ENCODE measurements at regions not wholly inside any gene's neighbourhood (a gene's known extent, or its start where the extent isn't known, plus 50 kb on each side); places are given as distances from the start of the nearest gene placed in this dataset.

DNA sequence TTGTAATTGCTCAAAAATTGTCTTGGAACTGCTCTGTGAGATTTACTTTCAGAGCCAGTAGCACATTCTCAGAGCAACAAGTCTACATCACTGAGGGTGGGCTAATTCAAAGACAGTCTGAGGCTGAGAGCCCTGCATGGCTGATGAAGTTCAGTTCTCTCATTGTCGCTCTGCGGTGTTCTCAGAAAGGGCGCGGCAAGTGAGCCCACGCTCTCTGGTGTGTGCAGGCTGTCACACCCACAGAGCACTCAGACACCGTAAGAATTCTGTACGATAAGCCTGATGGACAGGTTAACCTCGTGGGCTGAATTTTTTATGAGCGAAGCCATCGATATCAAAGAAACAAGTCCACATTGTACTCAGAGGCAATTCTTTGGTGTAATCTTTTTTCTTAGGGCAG lies 557.8 kb downstream of the HACE1 start:
- no peak for DNase-seq

- DNase-seq: no peak
Measured at GRCh38 chr6:104286641-104287040, 573.1 kb downstream of the HACE1 start.

- no peak for DNase-seq
Measured at GRCh38 chr6:104284872-104285271, 574.8 kb downstream of the HACE1 start.

DNA sequence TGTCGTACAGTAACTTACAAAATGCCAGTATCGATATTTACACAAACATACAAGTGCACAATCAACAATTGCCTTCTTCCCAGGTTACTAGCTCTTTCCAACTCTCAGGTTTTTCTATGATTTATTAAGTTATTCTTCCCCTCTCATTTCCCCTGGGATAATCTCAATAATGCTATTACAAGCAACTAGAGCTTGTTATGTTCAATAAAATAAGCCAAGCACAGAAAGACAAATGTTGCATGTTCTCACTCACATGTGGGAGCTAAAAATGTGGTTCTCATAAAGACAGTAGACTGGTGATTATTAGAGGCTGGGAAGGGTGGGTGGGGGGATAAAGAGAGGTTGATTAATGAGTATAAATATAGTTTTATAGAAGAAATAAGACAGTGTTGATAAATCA lies 577.1 kb downstream of the HACE1 start:
- DNase-seq: no peak

GRCh38 chr6:104281370-104281769 lies 578.3 kb downstream of the HACE1 start:
- DNase-seq: no peak

- DNase-seq: no peak
Measured at GRCh38 chr6:104268389-104268788, 591.3 kb downstream of the HACE1 start.

- DNase-seq: no peak
Measured at GRCh38 chr6:104266922-104267321, 592.8 kb downstream of the HACE1 start.

GRCh38 chr6:104256646-104257045 lies 603.1 kb downstream of the HACE1 start:
- peak in 1 of 2 experiments; percentile 10 for DNase-seq

- DNase-seq: no peak
Measured at GRCh38 chr6:104253236-104253635, 606.5 kb downstream of the HACE1 start.

- DNase-seq: no peak
Measured at GRCh38 chr6:104252276-104252675, 607.4 kb downstream of the HACE1 start.

DNA sequence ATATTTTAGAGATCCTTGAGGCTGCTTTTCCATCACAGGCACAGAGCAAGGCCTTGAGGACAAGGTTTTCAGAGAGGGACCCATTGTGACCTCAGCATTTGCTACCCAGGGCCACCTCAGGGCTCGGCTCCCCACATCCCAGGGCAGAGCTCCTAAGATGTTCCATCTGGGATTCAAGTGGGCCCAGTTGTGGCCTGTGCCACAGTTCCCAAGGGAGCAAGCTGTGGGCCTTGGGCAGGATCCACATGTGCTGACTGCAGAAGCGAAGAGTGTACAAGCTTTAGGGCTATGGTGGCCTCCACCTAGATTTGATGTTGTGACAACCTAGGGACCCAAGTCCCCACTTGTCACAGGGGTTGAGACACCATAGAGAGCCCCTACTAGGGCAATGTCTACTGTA lies 608.1 kb downstream of the HACE1 start:
- no peak for DNase-seq

- DNase-seq: no peak
Measured at GRCh38 chr6:104240865-104241264, 618.9 kb downstream of the HACE1 start.

- DNase-seq: no peak
Measured at GRCh38 chr6:104239971-104240370, 619.7 kb downstream of the HACE1 start.

GRCh38 chr6:104229057-104229456 lies 630.7 kb downstream of the HACE1 start:
- DNase-seq: peak; percentile 47 to 54

DNA sequence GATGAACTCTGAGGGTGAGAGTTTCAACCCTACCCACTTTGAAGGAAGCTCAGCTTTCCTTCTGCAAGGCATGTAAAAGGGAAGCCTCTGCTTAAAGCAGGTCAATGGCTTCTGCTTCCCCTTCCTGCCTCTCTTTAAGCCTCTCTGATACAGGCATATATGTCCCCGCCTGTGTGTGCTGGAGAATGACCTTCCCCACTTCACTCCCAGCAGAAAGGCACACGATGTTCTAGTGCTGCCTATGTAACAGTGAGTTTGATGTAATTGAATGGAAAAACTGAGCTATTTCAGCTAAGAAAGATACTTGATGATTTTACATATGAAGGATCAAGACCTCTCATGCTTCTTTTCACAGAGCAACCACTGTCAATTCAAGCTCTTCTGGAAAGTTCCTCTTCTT lies 632.2 kb downstream of the HACE1 start:
- no peak for DNase-seq

DNA sequence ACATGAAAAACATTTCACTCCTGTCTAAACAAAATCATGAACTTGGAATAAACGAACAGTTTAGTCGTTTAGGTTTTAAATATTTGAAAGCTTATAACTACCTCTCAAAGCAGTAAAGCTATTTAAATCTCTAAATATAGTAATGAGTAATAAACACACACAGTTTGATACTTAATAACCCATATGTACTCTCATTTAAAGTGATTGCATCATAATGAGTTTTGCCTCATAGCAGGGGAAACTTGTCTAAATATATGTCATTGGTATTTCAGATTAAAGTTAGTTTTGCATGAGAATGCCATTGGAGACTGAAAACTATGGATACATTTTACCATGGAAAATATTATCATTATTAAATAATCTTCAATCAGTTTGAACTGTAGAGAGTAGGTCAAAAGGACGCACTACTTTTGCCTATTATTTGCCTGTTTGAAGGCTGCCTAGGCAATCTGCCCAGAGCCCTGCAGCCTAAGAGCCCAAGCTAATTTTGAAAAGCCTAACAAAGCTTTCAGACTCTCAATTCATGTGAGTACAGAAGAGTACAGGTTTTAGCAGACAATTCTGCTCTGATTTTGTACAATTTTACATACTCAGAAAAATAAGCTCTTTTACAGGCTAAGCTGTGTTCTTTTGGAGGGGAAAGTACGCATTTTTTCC lies 632.8 kb downstream of the HACE1 start:
- no peak for DNase-seq

- no peak for DNase-seq
Measured at GRCh38 chr6:104218116-104218515, 641.6 kb downstream of the HACE1 start.

GRCh38 chr6:104214901-104215300 lies 644.8 kb downstream of the HACE1 start:
- no peak for DNase-seq

DNA sequence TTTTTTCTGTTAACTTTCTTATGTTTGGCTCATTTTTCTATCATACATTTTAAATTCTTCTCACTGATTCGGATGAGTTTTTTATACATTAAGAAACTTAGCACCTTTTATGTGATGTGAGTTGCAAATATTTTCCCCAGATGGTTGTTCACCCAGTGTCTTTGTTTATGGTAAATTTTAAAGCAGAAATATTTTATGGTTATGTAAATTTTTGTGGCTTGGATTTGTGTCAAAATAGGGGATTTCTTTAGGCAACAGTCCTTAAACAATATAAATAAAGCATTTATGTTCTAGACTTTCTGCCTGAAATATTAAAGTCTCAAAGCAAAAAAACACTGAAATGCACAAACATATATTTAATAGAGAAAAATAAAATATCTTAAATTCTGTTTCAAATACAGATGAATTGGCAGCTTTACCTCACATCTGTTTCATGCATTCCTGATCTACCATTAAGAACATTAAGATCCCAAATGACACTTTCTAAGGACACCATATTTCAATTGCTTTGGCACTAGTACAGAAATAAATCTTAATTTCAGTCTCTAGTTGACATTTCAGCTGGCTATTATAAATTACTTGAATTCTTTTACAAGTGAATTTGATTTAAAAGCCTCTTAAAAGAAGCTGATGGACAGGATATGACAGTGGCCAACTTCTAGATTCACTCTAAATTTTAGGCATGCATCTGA lies 646.6 kb downstream of the HACE1 start:
- no peak for DNase-seq

DNA sequence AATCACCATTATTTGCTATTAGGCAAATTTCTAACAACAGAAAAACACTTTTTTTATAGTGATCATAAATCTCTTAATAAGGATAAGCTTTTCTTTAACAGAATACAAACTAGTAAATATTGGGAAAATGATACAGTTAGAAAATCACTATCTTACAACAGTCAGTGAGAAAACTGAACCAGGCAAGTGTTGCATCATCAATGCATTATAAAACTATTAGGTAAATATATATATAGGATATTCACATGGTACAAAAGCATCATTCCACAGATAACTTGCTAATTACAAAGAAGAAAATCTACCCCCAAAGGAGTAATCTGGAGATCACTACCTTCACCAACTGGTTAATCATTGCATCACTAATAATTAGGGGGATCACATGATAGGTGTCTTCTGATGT lies 652.1 kb downstream of the HACE1 start:
- no peak for DNase-seq

GRCh38 chr6:104201557-104201956 lies 658.2 kb downstream of the HACE1 start:
- DNase-seq: peak; percentile 3 to 8

GRCh38 chr6:104187616-104188015 lies 672.1 kb downstream of the HACE1 start:
- DNase-seq: no peak

GRCh38 chr6:104186831-104187230 lies 672.9 kb downstream of the HACE1 start:
- no peak for DNase-seq

DNA sequence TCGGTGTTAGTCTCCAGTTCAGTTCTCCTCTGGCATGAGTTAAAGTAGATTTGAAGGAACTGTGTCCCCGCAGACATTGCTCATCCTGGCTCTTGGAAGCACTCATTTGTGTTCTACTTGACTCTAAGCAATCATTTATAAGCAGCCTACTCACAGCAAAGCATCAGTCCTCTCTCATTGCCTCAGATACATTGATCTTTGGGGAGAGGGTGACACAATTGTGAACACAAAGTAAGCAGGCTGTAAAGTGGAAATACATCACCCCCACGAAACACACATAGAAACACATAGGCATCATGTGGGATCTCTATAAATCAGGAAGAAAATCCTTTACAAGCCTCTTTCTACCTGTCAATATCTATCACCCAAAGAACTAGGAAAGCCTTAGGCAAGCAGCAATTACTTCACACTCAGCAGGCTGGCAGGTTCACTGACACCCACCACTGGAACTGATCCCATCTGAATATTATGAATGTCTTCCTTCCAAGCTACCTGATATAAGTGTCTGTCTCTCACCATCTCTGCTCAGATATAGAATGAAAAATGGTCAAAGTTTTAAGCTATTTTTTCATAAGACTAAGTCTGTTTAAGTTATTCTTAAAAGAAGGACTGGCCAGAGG lies 675.8 kb downstream of the HACE1 start:
- no peak for DNase-seq

All from SHP77 (cell line).